HG03108 (cell line): ENCODE measurements at regions not wholly inside any gene's neighbourhood (a gene's known extent, or its start where the extent isn't known, plus 50 kb on each side); places are given as distances from the start of the nearest gene placed in this dataset.
"Not testable (repeated sequence)": the region's sequence is repeated elsewhere in the genome, so short reads cannot be mapped to it uniquely, and the experiment has no call there.

Experiments
- ATAC-seq: cut with Tn5 transposase; IDR thresholded peaks from one replicate; pipeline ENCODE4 v1.9.1; 2021; ENCODE audit warnings: moderate library complexity; ENCODE audit not compliant: unreplicated experiment

GRCh38 chr18:59980188-59980637 lies 80.4 kb downstream of the PMAIP1 start:
- ATAC-seq = no peak

- ATAC-seq = no peak
These were observed 72.2 kb downstream of the PMAIP1 start for GRCh38 chr18:59971871-59972428.

- ATAC-seq = peak; percentile 75
These were observed 71.3 kb downstream of the PMAIP1 start for GRCh38 chr18:59971144-59971543.

GRCh38 chr18:59969477-59970028 lies 69.8 kb downstream of the PMAIP1 start:
- ATAC-seq = not testable (repeated sequence)

GRCh38 chr18:59968583-59968982 lies 68.8 kb downstream of the PMAIP1 start:
- ATAC-seq = no peak

GRCh38 chr18:59967878-59968277 lies 68.1 kb downstream of the PMAIP1 start:
- no peak for ATAC-seq

- no peak for ATAC-seq
These were observed 67.1 kb downstream of the PMAIP1 start for GRCh38 chr18:59966913-59967312.

GRCh38 chr18:59963229-59963628 lies 63.4 kb downstream of the PMAIP1 start:
- ATAC-seq = no peak

- ATAC-seq = peak; percentile 61
These were observed 61.3 kb downstream of the PMAIP1 start for GRCh38 chr18:59961070-59961469.

- no peak for ATAC-seq
These were observed 60.5 kb downstream of the PMAIP1 start for GRCh38 chr18:59960272-59960671.

- no peak for ATAC-seq
These were observed 59.8 kb downstream of the PMAIP1 start for GRCh38 chr18:59959606-59960005.

- no peak for ATAC-seq
These were observed 59.3 kb downstream of the PMAIP1 start for GRCh38 chr18:59959073-59959472.

- peak; percentile 48 for ATAC-seq
These were observed 58.2 kb downstream of the PMAIP1 start for GRCh38 chr18:59957957-59958356.

GRCh38 chr18:59954755-59955156 lies 55.0 kb downstream of the PMAIP1 start:
- ATAC-seq = no peak

- no peak for ATAC-seq
These were observed 54.4 kb downstream of the PMAIP1 start for GRCh38 chr18:59954241-59954640.
